ENCODE measurements at regions not wholly inside any gene's neighbourhood (a gene's known extent, or its start where the extent isn't known, plus 50 kb on each side); places are given as distances from the start of the nearest gene placed in this dataset.

- TF ChIP-seq, protein P1, sequence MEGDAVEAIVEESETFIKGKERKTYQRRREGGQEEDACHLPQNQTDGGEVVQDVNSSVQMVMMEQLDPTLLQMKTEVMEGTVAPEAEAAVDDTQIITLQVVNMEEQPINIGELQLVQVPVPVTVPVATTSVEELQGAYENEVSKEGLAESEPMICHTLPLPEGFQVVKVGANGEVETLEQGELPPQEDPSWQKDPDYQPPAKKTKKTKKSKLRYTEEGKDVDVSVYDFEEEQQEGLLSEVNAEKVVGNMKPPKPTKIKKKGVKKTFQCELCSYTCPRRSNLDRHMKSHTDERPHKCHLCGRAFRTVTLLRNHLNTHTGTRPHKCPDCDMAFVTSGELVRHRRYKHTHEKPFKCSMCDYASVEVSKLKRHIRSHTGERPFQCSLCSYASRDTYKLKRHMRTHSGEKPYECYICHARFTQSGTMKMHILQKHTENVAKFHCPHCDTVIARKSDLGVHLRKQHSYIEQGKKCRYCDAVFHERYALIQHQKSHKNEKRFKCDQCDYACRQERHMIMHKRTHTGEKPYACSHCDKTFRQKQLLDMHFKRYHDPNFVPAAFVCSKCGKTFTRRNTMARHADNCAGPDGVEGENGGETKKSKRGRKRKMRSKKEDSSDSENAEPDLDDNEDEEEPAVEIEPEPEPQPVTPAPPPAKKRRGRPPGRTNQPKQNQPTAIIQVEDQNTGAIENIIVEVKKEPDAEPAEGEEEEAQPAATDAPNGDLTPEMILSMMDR (IDR thresholded peaks at IDR 0.05): no peak
- no peak for TF ChIP-seq POLR2A (IDR thresholded peaks at IDR 0.05)
Measured at GRCh38 chr9:107144475-107144874, 138.6 kb upstream of the RAD23B start.
